ENCODE measurements at regions not wholly inside any gene's neighbourhood (a gene's known extent, or its start where the extent isn't known, plus 50 kb on each side); places are given as distances from the start of the nearest gene placed in this dataset.
A peak's percentile ranks its signal among the peaks of the same experiment; 100 is the strongest.

DNA sequence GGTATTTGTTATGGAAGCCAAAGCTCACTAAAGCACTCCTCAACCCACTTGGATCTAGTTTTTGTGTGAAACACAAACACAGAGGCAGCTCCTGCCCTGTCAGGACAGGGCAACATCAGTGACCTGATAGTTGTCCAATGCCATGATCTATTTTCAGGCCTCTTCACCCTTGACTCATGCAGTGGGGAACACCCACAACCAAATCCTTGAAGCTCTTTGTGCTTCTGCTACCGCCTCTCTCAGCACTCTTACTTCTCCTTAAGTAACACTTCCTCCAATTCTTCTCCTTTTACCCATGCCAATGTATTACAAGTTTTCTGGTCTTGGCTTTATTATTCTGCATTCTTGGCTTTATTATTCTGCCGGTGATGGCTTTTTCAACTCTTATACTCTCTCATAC, 425.3 kb downstream of the INHBA start:
- no peak for DNase-seq

- DNase-seq, result no peak
Observed at GRCh38 chr7:41275255-41275654, 427.6 kb downstream of the INHBA start.

DNA sequence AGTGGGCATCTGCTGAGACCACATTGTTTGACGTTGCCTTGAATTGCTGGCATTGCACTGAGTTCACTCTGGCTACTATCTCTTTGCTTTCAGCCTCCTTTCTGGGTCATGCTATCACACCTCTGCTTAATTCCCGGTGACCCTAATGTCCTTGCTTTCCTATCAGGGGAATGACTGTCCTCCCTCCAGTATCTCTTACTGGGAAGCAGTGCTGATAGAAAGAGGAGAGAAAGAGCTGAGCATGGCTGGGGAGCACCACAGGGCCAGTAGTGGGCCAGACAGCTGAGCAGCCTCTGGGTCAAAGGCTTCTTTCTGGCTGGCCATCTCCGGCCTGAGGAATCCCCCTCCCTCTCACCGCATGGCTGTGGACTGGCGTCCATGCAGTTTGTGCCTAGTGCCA, 428.7 kb downstream of the INHBA start:
- no peak for DNase-seq

DNA sequence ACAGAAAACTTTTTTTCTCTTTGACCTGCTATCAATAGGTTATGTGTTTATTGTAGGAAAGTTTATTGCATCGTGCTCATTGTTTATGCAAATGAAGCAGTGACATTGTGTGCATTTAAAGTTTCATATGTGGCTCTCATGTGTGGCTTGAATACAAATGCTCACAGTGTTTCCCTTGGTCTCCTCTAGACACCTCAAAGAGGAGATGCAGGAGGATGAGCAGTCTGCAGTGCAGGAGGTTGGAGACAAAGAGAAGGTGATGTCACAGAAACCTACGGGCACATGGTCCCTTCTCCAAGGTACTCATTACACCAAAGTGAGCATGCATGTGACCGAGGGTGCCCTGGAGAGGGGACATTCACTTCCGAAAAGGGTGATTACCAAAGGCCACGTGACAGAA, 430.2 kb downstream of the INHBA start:
- DNase-seq, result no peak

- DNase-seq, result no peak
Observed at GRCh38 chr7:41268878-41269277, 434.0 kb downstream of the INHBA start.

- DNase-seq, result no peak
Observed at GRCh38 chr7:41261080-41261479, 441.8 kb downstream of the INHBA start.

DNA sequence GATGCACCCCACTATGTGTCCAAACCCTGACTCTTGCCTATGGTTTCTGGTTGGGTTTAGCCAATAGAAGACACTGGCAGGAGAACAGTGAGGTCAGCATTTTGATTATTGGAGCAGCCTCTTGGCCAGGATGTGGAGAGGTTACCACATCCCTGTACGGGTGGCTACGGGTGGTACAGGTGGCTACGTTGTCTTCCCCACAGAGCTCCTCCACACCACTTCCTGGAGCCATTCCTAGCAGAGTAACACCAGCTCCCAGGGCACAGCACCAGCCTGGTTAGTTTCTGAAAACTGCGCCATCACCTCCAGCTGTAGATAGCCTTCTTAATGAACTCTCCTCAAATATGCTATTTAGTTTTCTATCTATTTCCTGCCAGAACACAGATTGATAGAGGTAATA, 445.2 kb downstream of the INHBA start:
- DNase-seq, result no peak

- DNase-seq, result no peak
Observed at GRCh38 chr7:41256186-41256945, 446.5 kb downstream of the INHBA start.

- DNase-seq, result no peak
Observed at GRCh38 chr7:41255716-41256115, 447.2 kb downstream of the INHBA start.

GRCh38 chr7:41255113-41255512, 447.8 kb downstream of the INHBA start:
- DNase-seq, result no peak

DNA sequence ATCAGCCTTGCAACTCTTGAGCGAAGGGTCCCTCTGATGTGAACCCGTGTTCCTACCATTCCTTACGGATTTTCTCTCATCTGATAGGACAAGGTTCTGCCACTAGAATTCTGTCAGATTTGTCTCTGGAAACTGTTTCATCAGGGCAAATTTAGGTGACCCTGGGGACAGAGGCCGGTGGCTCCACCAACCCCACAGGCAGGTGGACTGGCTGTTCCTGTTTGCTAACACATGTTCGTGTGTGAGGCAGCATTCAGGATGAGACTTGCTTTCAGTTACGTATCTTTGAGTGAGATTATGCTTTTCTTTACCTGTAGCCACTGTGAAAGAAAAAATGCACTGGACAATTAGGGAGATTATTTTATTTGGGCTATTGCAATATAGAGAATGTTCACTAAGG, 449.9 kb downstream of the INHBA start:
- DNase-seq, result no peak

- DNase-seq, result no peak
Observed at GRCh38 chr7:41252551-41252950, 450.3 kb downstream of the INHBA start.

- peak in 1 of 2 experiments; percentile 56 for DNase-seq
Observed at GRCh38 chr7:41247143-41247865, 455.6 kb downstream of the INHBA start.

DNA sequence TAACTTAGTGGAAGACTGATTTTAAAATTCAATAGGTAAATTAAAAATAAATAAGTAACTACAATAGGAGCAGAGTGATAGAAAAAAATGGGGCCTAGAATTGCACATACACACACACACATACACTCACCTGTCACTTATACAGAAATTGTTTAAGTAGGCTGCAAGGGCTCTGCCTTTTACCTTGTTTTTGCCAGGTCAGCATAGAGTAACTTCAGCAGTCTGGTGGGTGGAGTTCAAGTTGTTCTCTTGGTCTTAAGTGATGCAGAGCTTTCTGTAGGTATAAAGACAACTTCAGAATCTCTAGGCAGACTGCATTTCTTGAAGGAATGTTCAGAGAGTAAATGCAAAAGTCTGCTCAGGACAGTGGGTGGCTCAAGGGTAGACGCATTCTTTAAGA, 457.0 kb downstream of the INHBA start:
- no peak for DNase-seq

DNA sequence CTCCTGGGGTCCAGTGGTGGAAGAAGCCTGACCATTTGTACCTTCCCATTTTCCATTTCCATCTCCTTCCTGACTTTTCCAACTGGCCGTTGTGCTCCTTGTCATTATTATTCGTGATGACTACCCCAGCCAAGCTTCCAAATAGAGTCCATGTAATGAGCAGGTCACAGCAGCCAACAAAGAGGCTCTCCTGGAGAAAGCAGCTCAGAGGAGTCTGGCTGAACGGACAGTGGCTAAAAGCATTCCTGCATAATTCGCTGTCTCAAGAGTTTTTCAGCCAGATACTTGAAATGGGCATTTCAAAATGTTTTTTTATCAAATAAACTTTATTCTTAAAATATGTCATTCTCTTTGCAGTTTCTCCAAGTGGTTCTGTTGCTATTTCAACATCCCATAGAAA, 458.6 kb downstream of the INHBA start:
- DNase-seq, result no peak

- no peak for DNase-seq
Observed at GRCh38 chr7:41241641-41242040, 461.2 kb downstream of the INHBA start.

DNA sequence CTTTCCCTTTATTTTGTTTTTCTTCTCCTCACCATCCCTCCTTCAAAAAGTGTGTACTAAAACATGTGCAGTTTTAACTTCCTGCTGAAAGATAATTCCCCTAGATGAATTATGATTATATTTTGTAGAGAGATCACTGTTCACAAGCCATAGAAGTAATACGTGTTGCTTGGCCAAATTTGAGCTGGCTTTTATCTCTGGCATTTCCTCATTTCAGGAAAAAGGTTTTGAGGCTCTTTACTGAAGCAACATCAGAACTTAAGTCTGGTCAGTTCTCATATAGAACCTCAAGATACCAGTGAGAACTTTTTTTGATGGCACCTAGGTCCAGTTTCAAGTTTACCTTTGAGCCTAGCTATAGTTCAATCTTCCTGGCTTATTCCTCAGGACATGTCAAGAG, 463.3 kb downstream of the INHBA start:
- DNase-seq, result no peak

DNA sequence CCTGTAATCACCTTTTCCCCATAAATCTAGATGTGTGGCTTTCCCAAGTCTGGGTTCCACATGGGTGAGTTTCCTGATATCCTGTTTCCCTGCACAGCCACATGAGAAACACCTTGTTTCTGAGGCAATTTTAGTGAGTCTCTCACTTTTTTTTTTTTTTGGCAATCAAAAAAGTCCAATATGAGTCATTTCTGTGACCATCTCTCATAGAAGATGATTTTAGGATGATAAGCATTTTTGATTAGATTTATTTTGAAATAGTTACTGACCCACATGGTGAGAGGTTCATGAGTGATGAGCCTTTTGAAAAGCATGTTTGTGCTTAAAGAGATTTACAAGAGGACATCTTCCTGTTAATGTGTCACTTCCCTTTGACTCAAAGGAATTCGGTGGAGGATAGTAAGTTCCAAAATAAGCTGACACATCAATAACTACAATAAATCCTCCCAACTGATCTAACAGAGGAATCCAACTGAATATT, 464.0 kb downstream of the INHBA start:
- peak in 1 of 2 experiments; percentile 49 for DNase-seq

GRCh38 chr7:41237956-41238355, 464.9 kb downstream of the INHBA start:
- DNase-seq, result no peak

- DNase-seq, result no peak
Observed at GRCh38 chr7:41232086-41232485, 470.8 kb downstream of the INHBA start.

DNA sequence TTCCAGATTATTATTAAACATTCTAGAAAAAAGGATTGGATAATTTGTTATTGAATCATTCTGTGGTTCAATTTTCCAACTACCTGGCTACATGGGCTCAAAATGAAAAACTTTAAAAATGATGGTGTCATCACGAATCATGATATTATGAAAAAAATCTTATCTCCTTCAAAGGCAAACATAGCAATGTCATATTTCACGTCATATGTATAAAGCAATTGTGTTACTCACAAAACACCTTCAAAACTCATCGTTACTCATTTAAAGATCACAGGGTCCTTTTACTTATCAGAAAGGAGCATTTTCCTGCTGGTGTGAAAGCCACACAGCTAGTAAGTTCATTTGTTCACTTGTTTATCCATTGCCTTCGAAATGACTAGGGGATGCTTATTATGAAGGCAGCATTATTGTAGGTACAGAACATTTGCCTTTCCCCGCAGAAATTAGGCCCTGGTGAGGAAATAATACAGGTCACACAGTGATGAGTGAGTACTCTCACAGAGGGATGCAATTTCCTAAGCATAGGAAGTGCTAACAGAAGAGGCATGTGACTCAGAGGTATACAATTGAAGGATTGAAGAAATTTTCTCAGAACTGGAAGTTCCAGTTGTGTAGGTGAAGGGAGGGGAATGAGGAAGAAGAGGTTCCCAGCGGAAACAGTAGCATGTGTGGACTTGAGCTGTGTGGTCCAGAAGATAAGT, 478.7 kb downstream of the INHBA start:
- no peak for DNase-seq

GRCh38 chr7:41222746-41223145, 480.1 kb downstream of the INHBA start:
- no peak for DNase-seq

GRCh38 chr7:41220266-41220665, 482.6 kb downstream of the INHBA start:
- DNase-seq, result no peak

DNA sequence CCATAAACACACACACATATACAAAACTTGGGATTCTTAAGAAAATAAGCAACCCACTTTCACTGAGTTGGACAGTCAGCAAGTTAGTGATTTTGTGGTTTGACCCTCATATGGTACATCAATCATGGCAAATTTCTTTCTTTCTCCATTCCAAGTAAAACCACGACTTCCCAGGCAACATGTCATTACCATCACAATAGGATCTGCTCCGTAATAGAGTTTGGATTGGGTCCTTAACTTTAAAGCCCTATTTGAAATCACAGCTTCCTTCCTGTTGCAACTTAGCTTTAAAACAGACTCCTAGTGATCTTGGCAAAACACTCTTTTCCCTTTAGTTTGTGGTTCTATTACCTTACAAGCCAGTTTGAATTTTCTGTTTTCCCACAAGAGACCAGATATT, 483.6 kb downstream of the INHBA start:
- DNase-seq, result no peak
